OCI-LY1 (cell line): ENCODE measurements at regions not wholly inside any gene's neighbourhood (a gene's known extent, or its start where the extent isn't known, plus 50 kb on each side); places are given as distances from the start of the nearest gene placed in this dataset.

Experiments
- H2AFZ ChIP-seq: fragments of 200-600 bp; sonication (generic), shearing (Covaris generic); 2 replicates; pipeline ENCODE4 v1.6.0; 2014; ENCODE audit warnings: antibody characterized with exemption, mild to moderate bottlenecking, low read length
- H3F3A ChIP-seq: fragments of 200-600 bp; sonication (generic), shearing (Covaris generic); 2 replicates; pipeline ENCODE4 v1.6.0; 2014; ENCODE audit warnings: mild to moderate bottlenecking, antibody characterized with exemption, low read length, moderate library complexity; ENCODE audit not compliant: insufficient read depth
- H3K27ac ChIP-seq: fragments of 200-600 bp; sonication (generic); 2 replicates; pipeline ENCODE4 v1.5.1; 2014; ENCODE audit warnings: low read length, mixed run types, mild to moderate bottlenecking, low read depth; ENCODE audit not compliant: poor library complexity, severe bottlenecking
- H3K27me3 ChIP-seq: fragments of 200-600 bp; sonication (generic); 2 replicates; pipeline ENCODE4 v1.6.0; 2014; ENCODE audit warnings: antibody characterized with exemption, mild to moderate bottlenecking, low read length, moderate library complexity; ENCODE audit not compliant: insufficient read depth
- H3K36me3 ChIP-seq: fragments of 200-600 bp; sonication (generic); 2 replicates; pipeline ENCODE4 v1.6.1; 2014; ENCODE audit warnings: mild to moderate bottlenecking, antibody characterized with exemption, low read length, moderate library complexity, mixed read lengths; ENCODE audit not compliant: insufficient read depth
- H3K4me1 ChIP-seq: fragments of 200-600 bp; sonication (generic); 2 replicates; pipeline ENCODE4 v1.5.1; 2014; ENCODE audit warnings: mild to moderate bottlenecking, low read length, moderate library complexity; ENCODE audit not compliant: insufficient read depth, severe bottlenecking
- H3K4me2 ChIP-seq: fragments of 200-600 bp; sonication (generic), shearing (Covaris generic); 2 replicates; pipeline ENCODE4 v1.6.1; 2014; ENCODE audit warnings: low read length
- H3K4me3 ChIP-seq: fragments of 200-600 bp; sonication (generic); 2 replicates; pipeline ENCODE4 v1.5.1; 2014; ENCODE audit warnings: low read length, low read depth, mild to moderate bottlenecking, mixed read lengths; ENCODE audit not compliant: poor library complexity, severe bottlenecking
- H3K79me2 ChIP-seq: fragments of 200-600 bp; shearing (Covaris generic); 2 replicates; pipeline ENCODE4 v1.6.1; 2016; ENCODE audit warnings: mixed run types, low read length, mixed read lengths; ENCODE audit not compliant: insufficient read depth
- H3K9ac ChIP-seq: fragments of 200-600 bp; sonication (generic), shearing (Covaris generic); 2 replicates; pipeline ENCODE4 v1.6.1; 2014; ENCODE audit warnings: mild to moderate bottlenecking, low read length, mixed read lengths
- H3K9me2 ChIP-seq: fragments of 200-600 bp; sonication (generic), shearing (Covaris generic); 2 replicates; pipeline ENCODE4 v1.6.1; 2014; ENCODE audit warnings: low read depth, mild to moderate bottlenecking, low read length, mixed read lengths
- H3K9me3 ChIP-seq: fragments of 200-600 bp; shearing (Covaris generic); 2 replicates; pipeline ENCODE4 v1.6.1; 2014; ENCODE audit warnings: low read length, mixed read lengths
- H4K20me1 ChIP-seq: fragments of 200-600 bp; sonication (generic), shearing (Covaris generic); 2 replicates; pipeline ENCODE4 v1.6.0; 2016; ENCODE audit warnings: mild to moderate bottlenecking, low read length; ENCODE audit not compliant: insufficient read depth
- EZH2 ChIP-seq: fragments of 200-600 bp; sonication (generic), shearing (Covaris generic); IDR thresholded peaks from 2 replicates; pipeline ENCODE4 v1.8.0; 2017; ENCODE audit warnings: borderline replicate concordance, mixed run types, mild to moderate bottlenecking, antibody characterized with exemption, low read length, moderate library complexity, mixed read lengths
- TF ChIP-seq, protein P1 (sequence below): fragments of 200-600 bp; sonication (generic), shearing (Covaris generic); IDR thresholded peaks from 2 replicates; pipeline ENCODE4 v1.5.1; 2017; ENCODE audit warnings: mild to moderate bottlenecking, antibody characterized with exemption, low read length, moderate library complexity, mixed read lengths

DNA sequence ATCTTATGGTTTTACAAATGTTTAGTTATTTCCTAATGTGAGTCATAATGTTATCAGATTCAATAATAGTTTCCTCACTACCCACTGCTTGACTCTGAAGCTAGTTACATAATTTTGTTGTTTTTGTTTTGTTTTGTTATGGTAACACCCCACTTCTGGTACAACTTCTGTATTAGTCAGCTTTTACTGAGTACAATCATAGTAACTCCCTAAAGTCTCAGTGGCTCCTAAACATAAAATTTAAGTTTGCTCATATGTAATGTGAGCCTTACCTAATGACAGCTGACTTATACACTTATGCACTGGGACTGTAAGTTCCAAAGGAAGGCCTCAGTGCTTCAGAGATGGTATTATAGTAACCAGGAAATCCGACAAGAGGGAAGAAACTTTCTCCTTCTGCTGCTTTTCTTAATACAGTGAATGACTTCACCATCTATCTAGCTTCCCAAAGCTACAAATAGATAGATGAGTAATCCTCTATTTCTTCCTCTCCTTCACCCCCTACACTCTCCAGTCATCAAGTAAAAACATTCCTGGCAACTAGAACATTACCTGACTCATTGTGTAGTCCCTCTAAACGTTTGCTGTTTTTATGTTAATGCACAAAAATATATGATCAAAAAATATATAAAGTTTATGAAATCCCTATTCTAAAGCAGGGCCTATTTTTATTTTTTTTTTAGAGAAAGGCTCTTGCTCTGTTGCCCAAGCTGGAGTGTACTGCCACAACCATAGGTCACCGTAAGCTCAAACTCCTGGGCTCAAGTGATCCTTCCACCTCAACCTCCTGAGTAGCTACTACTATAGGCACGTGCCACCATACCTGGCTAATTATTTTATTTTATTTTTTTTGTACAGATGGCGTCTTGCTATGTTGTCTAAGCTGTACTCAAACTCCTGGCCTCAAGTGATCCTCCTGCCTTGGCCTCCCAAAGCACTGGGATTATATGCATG lies 563.0 kb downstream of the SOX6 start:
- H3K36me3 ChIP-seq = no peaks in the 10 kb centered on the region
- no peak for TF ChIP-seq EZH2
- TF ChIP-seq, protein P1, sequence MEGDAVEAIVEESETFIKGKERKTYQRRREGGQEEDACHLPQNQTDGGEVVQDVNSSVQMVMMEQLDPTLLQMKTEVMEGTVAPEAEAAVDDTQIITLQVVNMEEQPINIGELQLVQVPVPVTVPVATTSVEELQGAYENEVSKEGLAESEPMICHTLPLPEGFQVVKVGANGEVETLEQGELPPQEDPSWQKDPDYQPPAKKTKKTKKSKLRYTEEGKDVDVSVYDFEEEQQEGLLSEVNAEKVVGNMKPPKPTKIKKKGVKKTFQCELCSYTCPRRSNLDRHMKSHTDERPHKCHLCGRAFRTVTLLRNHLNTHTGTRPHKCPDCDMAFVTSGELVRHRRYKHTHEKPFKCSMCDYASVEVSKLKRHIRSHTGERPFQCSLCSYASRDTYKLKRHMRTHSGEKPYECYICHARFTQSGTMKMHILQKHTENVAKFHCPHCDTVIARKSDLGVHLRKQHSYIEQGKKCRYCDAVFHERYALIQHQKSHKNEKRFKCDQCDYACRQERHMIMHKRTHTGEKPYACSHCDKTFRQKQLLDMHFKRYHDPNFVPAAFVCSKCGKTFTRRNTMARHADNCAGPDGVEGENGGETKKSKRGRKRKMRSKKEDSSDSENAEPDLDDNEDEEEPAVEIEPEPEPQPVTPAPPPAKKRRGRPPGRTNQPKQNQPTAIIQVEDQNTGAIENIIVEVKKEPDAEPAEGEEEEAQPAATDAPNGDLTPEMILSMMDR = no peak
- H3K27ac ChIP-seq = no peak overlapping the region
- H3K4me2 ChIP-seq = no peak overlapping the region
- H3K4me1 ChIP-seq = no peaks in the 10 kb centered on the region
- no peaks in the 10 kb centered on the region for H3K79me2 ChIP-seq
- no peaks in the 10 kb centered on the region for H3K27me3 ChIP-seq
- H2AFZ ChIP-seq = no peak overlapping the region
- no peak overlapping the region for H3K9ac ChIP-seq
- 0 out of 2 replicates have a peak, but pooled peaks cover 2% of the 10 kb centered on the region for H3K9me3 ChIP-seq
- no peaks in the 10 kb centered on the region for H3F3A ChIP-seq
- H3K9me2 ChIP-seq = no peaks in the 10 kb centered on the region
- H4K20me1 ChIP-seq = no peaks in the 10 kb centered on the region
- H3K4me3 ChIP-seq = no peak overlapping the region

DNA sequence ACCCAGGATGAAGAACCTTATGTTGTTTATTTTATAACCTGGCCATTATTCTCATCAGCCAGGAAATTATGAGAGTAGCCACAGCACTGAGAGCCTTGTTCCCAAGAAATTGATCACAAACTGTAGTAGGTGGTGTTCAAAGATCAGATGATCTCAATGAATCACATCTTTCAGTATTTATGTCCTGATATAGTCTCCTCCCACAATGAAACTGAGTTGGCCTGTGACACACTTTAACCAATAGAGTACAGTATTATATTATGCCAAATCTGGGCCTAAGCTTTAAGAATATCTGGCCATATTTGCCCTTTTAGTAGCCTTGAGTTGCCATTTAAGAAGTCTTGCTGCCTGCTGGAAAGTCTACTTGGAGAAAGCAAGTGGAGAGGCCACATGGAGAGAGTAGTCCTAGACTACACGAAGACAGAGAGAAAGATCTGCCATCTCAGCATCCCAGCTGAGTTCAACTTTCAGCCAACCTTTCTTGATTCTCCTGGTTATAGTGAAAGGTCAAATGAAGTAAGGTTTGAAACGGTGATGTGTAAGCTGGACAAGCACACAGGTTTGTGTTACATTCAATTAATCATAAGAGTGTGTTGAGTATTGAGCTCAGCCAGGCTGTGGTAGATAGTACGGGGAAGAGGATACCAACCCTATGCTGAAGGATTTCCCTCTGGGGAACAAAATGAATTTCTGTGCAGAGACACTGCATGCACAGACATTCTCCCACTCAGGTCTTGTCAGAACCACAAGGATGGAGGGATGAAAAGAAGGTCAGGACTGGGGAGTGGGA lies 561.8 kb downstream of the SOX6 start:
- H3K27ac ChIP-seq = no peak overlapping the region
- no peak overlapping the region for H3K4me3 ChIP-seq
- H3K4me1 ChIP-seq = no peaks in the 10 kb centered on the region
- TF ChIP-seq, protein P1 = no peak
- no peak for TF ChIP-seq EZH2
- no peaks in the 10 kb centered on the region for H3K27me3 ChIP-seq
- H3K9me3 ChIP-seq = 0 out of 2 replicates have a peak, but pooled peaks cover 2% of the 10 kb centered on the region
- H3F3A ChIP-seq = no peaks in the 10 kb centered on the region
- H3K4me2 ChIP-seq = no peak overlapping the region
- H3K36me3 ChIP-seq = no peaks in the 10 kb centered on the region
- no peaks in the 10 kb centered on the region for H3K79me2 ChIP-seq
- no peak overlapping the region for H3K9ac ChIP-seq
- no peaks in the 10 kb centered on the region for H4K20me1 ChIP-seq
- H3K9me2 ChIP-seq = no peaks in the 10 kb centered on the region
- H2AFZ ChIP-seq = no peak overlapping the region

DNA sequence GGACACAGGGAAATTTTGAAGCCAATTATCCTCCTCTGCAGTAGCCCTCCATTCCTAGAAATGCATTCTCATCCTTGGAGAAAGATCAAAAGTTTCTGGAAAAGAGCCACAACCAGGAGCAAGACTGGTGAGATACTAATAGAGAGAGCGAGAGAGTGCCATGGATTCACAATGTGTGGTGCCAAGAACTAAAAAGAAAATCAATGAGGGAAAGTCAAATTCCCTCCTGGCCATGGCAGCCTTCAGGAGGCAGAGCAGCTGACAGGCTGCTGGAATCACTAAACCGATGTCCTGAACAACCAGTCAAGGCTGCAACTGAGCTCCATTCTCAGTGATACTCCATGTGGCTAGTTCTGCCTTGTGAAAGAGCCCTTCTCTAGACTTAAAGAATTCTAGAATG lies 561.0 kb downstream of the SOX6 start:
- Histone ChIP-seq H3K9ac (no peak overlapping the region), H3K36me3 (no peaks in the 10 kb centered on the region), H3K9me3 (0 out of 2 replicates have a peak, but pooled peaks cover 2% of the 10 kb centered on the region), H3K4me3 (no peak overlapping the region), H2AFZ (no peak overlapping the region), H3K4me2 (no peak overlapping the region), H3K27ac (no peak overlapping the region), H3F3A (no peaks in the 10 kb centered on the region), H3K27me3 (no peaks in the 10 kb centered on the region), H3K9me2 (no peaks in the 10 kb centered on the region), H3K4me1 (no peaks in the 10 kb centered on the region), H3K79me2 (no peaks in the 10 kb centered on the region), H4K20me1 (no peaks in the 10 kb centered on the region)
- TF ChIP-seq EZH2 = no peak
- TF ChIP-seq, protein P1 = no peak
